HG03571 (cell line): ENCODE measurements at regions not wholly inside any gene's neighbourhood (a gene's known extent, or its start where the extent isn't known, plus 50 kb on each side); places are given as distances from the start of the nearest gene placed in this dataset.
"Not testable (repeated sequence)": the region's sequence is repeated elsewhere in the genome, so short reads cannot be mapped to it uniquely, and the experiment has no call there.

Experiments used
- ATAC-seq: cut with Tn5 transposase; IDR thresholded peaks from one replicate; pipeline ENCODE4 v1.9.1; 2021; ENCODE audit not compliant: unreplicated experiment

DNA sequence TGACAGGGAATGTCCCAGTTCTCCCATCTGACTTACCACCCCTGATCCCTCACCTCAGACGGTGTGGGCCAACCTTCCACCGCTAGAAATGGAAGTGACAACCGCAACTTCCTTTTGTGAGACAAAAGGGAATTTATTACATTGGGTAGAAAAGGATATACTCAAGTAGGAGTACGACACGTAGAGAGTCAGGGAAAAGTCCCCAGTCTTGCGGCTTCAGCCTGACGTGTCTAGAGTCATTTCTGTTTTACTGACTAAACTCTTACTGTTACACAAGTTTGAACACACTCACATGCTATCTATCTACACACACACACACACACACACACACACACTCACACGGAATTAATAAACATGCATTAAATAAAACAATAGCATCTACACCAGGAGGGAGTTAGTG is 178.9 kb downstream of the COPRS start:
- ATAC-seq, result no peak

DNA sequence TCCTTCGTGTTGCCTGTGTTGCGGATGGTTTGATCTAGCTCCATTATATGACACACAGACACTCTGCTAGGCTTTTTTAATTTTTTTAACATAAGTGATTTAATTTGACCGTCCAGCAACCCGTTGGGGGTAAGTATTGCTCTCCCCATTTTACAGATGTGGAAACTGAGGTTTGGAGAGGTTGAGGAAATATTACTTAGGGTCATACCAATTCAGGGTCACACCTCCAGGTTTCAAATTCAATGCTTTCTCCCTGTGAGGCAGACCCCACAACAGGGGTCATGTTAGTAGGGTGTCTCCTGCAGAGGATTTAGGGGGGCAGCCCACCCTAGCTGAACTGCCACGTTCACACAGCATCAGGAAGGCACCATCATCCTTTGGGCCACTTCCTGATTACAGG is 179.4 kb downstream of the COPRS start:
- ATAC-seq, result no peak

DNA sequence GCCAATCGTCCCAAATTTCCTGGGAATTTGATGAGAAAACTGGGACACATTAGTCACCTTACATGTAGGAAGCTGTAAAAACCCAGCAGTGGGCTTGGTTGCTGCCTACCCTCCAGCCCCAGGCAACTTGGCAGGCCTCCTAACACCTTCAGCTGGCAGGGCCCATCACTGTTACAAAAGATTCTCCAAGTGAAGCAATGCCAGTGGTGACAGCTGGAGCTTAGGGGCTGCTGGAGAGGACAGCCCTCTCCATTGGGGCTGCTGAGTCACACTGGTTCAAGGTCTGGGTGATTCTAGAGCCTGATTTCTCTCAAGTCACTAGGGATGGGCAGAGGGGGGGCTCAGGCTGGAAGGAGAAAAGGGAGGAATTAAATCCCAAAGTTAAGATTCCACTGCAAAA is 180.6 kb downstream of the COPRS start:
- ATAC-seq, result no peak

DNA sequence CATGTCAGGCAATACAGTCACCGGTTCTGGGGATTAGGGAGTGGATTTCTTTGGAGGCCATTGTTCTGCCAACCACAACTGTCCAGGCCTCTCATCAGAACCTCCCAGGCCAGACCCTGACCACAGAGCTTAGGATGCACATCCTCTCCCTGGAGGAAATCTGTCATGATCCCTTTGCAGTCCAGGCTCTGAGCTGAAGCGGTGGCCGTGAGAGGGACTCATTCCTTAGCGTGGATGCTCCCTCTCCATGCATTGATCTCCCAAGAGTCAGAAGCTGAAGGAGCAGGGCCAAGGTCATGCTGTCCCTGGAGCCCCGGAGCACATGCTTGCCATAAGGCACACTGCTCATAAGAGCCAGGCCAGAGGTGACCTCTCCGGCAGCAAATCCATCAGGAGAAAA is 181.4 kb downstream of the COPRS start:
- no peak for ATAC-seq

DNA sequence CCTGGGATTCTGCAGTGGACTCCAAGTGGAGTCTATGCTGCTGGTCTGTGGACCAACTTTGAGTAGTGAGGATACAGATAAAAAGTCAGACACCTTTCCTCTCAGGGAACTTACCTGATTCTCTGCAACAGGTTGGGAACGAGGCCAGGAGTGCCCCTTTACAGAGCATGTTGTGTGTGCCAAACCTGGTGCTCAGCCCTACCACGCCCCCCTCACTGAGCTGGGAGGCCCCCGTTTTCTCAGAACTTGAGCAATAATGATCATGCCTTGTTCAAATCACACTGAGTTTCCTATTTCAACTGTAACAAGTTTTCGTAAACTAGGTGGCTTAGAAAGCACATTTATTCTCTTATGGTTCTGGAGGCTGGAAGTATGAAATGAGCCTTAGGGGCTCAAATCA is 182.0 kb downstream of the COPRS start:
- ATAC-seq, result no peak

DNA sequence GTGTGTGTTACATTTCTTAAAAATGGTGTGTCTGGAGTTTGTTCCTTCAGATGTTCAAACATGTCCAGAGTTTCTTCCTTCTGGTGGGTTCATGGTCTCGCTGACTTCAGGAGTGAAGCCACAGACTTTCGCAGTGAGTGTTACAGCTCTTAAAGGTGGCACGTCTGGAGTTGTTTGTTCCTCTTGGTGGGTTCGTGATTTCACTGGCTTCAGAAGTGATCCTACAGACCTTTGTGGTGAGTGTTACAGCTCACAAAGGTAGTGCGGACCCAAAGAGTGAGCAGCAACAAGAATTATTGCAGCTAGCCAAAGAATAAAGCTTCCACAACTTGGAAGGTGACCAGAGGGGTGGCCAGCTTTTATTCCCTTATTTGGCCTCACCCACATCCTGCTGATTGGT is 183.7 kb downstream of the COPRS start:
- ATAC-seq, result not testable (repeated sequence)

DNA sequence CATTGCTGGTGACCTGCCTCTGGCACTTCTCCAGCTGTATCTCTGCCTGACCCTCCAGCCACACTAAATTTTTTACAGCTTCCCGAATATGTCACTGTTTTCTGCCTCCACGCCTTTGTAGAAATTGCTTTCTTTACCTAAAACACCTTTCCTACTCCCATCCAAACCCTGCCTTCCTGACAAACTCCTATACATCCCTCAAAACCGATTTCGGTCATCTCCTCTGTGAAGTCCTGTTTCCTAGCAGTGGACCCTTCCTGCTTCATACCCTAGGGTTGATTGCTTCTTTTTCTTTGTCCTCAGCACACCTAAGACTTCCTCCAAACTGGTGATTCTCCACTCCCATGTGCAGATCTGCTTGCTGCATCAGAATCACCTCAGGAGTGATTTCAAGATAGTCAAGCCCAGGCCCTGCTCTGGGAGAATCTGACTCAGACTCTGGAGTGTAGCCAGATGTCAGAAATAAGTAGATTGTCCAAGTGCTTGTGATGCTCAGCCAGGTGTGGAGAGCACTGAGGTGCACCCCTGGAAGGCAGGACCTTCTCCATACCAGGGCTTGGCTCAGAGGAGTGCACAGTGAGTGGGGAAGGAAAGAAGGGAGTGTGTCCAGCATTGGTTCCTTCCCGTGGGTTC is 184.2 kb downstream of the COPRS start:
- ATAC-seq, result no peak

DNA sequence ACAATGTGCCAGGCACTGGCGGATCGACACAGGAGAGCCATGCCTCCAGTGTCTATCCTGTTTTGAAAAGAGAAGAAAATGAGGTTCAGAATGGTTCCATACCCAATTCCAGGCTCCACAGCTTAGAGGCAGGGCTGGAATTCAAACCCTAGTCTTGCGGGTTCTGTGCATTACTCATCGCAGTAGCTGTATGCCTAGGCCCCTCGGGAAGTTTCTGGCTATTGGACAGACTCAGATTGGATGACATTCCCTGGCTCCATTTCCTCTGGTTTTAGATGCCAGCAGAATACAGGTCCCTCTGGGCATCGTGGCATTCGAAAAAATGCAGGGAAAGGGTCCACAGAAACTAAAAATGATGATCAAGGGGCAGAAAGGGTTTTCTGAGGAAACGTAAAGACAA is 184.7 kb downstream of the COPRS start:
- ATAC-seq, result no peak

DNA sequence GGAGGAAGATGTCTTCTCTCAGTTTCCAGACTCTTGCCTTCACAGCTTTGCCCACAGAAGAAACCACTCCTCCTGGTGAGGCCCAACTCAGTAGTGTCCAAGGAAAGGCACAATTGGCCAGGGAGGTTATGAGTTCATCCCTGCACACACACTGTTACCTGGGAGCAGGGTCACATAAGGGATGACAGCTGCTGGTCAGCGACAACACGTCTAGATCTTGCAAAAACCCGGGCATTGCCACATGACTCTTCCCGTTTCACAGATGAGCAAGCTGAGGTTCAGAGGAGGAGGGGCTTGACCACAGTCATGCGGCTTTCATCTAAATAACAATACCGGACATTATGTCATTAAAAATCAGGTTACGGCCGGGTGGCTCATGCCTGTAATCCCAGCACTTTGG is 186.0 kb downstream of the COPRS start:
- ATAC-seq, result no peak

DNA sequence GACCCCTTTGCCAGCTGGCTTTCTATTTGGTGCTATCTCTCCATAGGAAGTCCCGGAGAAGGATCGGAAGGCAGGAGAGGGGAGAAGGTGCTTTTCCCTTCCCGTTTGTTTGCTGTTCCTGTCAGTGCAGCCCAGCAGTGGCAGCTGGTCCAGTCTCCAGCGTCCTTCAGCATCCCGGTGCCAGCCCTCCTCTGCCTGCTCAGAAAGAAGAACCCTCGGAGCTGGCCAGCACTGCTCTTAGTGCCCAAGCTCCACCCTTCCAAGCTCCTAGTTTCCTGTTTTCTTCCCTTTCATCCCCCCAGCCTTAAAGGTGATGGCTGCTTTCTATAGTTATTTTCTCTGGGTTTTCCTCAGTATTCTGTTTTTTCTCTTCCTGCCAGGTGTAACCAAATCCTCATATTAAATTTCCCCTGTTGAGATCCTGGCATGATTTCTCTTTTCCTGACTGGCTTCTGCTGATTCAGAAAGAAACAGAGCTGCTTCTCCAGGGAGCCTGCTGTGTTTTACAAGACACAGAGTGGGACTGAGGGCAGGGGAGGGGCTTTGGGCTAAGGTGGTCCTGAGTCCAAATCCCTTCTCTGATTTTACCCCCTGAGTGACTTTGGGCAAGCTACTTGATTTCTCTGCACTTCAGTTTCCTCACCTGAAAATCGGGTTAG is 186.8 kb downstream of the COPRS start:
- no peak for ATAC-seq

DNA sequence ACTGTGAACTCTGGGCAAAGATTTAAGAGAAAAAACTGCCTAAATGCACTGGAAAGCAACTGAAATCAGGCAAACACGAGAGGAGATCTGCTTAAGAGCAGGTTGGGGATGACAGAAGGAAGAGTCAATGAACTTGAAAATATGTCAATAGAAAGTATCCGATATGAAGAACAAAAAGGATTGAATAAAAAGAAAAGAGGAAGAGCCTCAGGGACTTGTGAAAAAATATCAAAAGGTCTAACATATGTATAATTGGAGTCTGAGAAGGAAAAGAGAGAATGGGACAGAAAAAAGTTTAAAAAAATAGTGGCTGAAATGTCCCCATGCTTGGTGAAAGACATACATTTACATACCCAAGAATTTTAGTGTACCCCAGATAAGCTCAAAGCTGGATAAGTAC is 195.5 kb downstream of the COPRS start:
- no peak for ATAC-seq

DNA sequence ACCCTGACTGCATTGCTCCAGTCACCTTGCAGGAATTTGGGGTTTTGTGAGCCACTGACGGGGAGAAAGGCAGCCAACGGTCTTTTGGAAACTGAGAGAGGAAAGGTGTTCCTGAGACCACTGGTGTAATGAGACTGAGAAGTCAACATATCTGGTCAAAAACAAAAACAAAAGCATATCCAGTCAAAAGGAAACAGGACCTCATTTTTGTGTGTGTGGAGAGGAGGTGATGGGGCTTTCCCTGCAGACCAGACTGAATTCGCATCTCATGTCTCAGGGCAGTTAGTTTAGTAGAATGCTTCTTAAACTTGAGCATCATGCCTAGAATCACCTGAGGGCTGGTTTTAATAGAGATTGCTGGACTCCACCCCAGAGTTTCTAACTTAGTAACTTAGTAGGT is 198.4 kb downstream of the COPRS start:
- ATAC-seq, result no peak

DNA sequence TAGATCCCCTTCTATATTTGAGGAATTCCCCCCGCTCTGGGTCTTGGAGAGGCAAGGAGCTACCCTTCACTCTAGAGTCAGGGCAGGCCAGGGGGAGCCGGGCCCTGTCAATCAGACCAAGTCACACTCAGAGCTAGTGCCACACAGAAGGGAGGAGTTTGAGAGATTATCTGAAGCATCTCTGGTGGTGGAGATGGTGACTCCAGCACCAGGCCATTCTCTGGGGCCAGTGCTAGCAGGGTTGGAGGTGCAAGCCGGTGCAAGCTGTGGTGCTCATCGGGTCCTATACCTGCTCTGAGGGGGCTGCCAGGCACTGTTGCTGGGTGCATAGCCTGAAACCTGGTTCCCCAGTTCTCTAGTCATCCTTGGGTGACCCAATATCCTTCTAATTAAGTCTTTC is 201.2 kb downstream of the COPRS start:
- ATAC-seq, result no peak

DNA sequence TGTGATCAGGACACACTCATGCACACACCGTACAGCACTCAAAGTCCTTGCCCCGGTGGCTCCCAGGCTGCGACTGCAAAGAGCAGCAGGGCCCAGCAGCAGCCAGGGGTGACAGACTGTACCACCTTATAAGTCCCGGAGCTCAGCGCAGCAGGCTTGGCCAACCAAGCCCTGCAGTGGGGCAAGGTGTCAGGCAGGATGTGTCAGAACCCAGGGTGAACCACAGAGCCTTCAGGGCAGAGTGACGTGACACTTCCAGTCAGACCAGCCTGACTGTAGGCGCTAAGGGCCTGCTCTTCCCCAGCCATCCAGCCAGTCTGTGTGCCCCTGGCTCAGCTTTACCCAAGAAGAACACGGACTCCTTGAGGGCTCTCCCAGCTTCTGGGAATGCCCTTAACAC is 204.1 kb downstream of the COPRS start:
- ATAC-seq, result no peak

DNA sequence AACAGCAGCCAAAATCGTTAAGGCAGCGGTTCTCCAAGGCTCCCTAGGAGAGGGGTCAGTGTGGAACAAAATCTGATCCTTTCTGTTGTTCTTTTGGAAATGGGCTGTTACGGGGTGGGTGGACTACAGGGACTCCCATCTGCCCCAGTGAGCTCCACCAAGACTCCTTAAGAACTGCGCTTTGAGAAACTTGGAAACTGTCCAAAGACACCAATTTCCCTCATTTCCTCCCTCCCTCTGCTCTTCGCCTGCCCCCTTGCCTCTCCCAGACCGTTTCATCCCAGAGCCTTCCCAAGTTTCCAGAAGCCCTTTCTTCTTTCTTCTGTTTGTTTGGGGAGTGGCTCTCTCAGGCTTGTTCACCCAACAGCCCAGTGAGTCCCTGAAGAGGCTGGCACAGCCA is 205.4 kb downstream of the COPRS start:
- no peak for ATAC-seq

DNA sequence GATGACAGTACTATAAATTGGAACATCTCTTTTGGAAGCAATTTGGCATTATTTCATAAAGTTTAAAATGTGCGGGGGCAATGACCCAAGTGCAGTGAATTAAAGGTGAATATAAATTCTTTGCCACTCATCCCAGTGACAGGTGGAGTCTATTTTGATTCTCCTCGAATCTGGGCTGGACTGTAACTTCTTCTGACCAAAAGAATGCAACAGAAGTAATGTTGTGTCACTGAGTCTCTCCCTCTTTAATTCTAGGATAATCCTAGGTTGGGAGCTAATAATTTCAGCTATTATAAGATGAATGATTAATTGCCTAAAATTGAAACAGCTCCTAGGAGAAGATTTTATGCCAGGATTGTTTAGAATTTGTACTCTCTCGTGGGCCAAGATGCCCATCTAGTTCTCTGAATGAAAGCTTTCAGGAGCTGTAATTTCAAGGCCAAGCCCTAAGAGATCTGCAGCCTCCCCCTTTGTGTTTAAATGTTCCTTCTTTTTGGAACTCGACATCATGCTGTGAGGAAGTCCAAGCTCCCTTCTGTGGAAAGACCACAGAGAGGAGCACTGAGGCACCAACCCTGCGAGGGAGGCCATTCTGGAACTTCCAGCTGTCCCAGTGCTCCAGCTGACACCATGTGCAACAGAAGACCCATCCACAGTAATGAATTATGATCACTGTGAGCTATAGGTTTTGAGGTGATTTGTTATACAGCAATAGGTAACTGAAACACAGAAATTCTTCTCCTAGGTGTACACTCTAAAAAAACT is 208.1 kb downstream of the COPRS start:
- ATAC-seq, result no peak

DNA sequence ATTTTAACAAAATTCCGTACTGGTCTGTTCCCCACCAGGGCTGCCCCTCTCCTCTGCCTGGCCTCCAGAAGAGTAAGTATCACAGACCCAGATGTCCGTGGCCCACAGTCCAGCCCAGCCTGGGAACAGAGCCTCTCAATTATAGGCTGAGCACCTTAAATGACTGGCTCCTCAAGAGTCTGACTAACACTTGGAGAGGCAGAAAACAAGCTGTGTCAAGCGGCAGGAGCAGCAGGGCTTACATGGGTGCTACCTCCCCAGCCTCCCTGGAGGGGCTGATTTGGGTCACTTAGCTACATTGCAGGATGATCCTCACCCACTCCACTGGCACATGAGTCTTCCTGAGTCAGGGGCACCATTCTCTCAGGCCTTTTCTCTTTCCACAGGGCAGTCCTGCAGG is 209.7 kb downstream of the COPRS start:
- ATAC-seq, result no peak

DNA sequence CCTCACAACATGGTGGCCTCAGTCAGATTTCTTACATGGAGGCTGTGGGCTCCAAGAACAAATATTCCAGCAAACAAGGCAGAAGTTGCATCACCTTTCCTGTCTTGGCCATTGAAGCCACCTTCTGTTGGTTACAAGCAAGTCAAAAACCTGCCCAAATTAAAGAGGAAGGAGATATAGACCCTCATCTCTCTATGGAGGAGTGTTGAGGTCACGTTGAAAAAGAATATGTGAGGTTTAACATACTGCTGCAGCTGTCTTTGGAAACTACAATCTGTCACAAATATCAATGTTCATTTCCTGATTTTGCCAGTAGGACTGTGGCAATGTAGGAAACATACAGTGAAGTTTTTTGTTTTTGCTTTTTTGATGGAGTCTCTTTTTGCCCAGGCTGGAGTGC is 211.4 kb downstream of the COPRS start:
- ATAC-seq, result no peak

DNA sequence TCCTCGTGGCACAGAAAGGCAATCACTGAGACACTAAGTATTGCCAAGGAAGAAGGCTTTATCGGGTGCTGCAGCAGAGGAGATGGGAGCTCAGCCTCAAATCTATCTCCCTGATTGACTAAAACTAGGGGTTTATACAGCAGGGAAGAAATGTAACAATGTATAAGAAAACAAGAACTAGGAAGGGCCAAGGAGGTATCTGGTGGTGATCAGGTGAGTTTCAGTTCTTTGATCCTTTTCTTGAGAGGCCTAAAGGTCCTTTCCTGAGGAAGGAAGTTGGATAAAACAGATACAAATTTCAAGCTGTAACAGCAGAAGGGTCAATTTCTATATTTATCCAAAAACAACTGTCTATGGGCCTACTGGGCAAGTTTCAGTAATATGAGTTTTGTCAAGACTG is 212.4 kb downstream of the COPRS start:
- no peak for ATAC-seq

DNA sequence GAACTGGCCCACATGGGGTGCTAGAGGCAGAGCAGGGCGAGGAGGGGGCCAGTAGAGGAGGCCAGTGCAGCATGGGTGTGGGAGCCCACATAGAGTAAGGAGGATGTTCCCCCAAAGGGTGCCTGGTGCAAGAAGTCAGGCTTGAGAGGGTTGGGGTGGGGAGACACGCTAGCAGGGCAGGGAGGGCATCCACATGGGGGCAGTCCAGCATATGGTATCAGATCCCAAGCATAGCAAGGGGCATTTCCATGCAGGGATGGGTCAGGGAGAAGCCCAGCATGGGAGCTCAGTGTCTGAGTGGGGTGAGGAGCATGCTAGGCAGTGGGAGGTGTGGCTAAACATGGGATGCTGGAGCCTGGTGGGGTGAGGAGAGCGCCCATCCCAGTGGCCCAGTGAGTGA is 213.7 kb downstream of the COPRS start:
- no peak for ATAC-seq

DNA sequence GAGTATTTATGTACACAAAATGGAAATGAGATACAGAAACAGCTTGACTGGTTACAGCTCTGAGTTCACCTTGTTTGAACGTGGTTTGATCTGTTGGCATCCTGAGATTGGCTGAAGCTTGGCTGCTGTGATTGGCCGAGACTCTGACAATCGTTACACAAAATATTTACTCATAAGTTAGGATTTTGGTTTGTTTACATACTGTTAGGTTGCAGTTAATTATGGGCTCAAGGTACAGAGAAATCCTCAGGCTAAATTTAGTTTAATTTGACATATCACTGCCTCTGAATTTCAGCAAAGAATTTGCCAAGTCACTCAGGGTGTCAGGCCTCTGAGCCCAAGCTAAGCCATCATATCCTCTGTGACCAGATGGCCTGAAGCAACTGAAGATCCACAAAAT is 227.3 kb downstream of the COPRS start:
- ATAC-seq, result no peak

DNA sequence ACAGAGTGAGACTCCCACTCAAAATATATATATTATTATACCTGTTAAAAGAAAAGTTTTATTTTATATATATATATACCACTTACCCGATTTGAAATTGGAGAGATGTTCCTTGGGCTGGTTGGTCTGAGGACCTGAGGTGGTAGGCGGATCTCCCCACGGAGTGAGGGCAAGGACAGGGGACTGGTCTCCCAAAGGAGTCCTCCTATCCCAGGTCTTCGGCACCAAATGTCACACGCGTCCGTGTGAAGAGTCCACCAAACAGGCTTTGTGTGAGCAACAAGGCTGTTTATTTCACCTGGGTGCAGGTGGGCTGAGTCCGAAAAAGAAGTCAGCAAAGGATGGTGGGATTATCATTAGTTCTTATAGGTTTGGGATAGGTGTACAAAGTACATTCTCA is 228.2 kb downstream of the COPRS start:
- ATAC-seq, result not testable (repeated sequence)
